Activated naive CD8-positive, alpha-beta T cell treated with anti-CD3 and anti-CD28 coated beads for 36 hours (primary cell): ENCODE measurements at regions not wholly inside any gene's neighbourhood (a gene's known extent, or its start where the extent isn't known, plus 50 kb on each side); places are given as distances from the start of the nearest gene placed in this dataset.

Experiments used
- DNase-seq: peaks from one replicate; pipeline ENCODE4 v3.0.0; 2021
- H3K27ac Mint-ChIP-seq: one replicate; pipeline ENCODE4 v1.8.0; 2022; ENCODE audit warnings: mild to moderate bottlenecking, moderate library complexity, mixed read lengths
- H3K27me3 Mint-ChIP-seq: one replicate; pipeline ENCODE4 v1.8.0; 2022; ENCODE audit warnings: mild to moderate bottlenecking, mixed read lengths
- H3K36me3 Mint-ChIP-seq: one replicate; pipeline ENCODE4 v1.8.0; 2021; ENCODE audit warnings: mild to moderate bottlenecking, mixed read lengths
- H3K4me1 Mint-ChIP-seq: one replicate; pipeline ENCODE4 v1.8.0; 2021; ENCODE audit warnings: mixed read lengths
- H3K4me3 Mint-ChIP-seq: one replicate; pipeline ENCODE4 v1.8.0; 2022; ENCODE audit warnings: mild to moderate bottlenecking, moderate library complexity, mixed read lengths
- H3K9me3 Mint-ChIP-seq: one replicate; pipeline ENCODE4 v1.8.0; 2022; ENCODE audit warnings: mixed read lengths

DNA sequence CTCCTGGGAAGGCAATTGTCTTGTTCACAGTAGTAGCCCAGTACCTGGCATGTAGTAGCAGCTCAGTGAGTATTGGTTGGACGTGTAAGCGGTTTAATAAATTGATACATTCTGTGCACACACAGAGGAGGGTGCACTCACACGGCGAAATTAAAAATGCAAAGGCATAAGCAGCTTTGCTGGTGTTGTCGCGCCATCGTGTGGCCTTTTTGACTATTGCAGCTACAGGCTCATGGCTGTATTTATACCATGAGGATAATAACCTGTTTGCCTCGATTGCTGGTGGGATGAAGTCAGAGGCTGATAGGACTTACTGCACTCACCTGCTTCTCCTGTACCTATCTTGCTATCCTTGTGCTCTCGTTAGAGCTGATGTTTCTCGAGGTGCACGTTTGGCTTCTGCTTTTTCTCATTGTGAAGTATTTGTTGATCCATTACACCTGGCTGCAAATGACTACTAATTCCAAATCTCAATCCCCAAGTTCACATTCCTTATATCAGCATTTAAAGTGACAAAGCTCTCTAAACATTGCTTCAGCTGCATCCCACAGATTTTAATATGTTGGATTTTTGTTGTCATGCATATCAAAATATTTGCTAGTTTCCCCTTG is 61.5 kb downstream of the TBXT start:
- peaks cover 7% of the 10 kb centered on the region for H3K9me3 Mint-ChIP-seq
- H3K36me3 Mint-ChIP-seq: no peaks in the 10 kb centered on the region
- H3K27me3 Mint-ChIP-seq: peaks cover 29% of the 10 kb centered on the region
- peak; percentile 60 for DNase-seq
- no peak overlapping the region for H3K27ac Mint-ChIP-seq
- peaks cover 2% of the 10 kb centered on the region for H3K4me1 Mint-ChIP-seq
- H3K4me3 Mint-ChIP-seq: no peak overlapping the region

DNA sequence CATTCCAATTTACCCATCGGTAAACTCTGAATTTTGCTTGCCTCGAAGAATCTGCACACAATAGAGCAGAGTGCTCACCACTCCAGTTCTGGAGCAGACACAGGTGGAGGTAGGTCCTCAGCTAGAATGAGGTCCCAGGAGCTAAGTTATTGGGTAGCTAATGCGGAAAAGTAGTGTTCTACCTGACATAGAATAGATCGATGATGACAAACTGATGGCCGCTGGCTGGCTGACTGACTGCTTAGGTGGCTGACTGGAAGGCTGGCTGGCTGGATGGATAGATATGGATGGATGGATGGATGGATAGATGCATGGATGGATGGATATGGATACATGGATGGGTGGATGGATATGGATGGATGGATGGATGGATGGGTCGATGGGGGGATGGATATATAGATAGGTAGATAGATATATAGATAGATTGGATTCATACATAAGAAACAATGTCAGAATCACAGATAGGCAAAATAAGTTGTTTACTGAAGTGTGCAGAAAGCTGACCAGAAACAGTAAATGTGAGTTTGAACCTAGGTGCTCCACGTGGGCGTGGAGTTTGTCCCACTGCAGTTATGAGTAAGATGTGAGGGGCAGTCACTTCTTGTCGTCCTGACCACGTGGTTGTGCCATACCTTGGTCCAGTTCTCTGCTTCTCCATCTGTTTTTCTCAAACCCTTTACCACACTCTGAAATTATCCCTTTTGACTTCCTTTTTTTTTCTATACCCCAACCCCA is 62.1 kb downstream of the TBXT start:
- no peak for DNase-seq
- peaks cover 7% of the 10 kb centered on the region for H3K9me3 Mint-ChIP-seq
- peaks cover 2% of the 10 kb centered on the region for H3K4me1 Mint-ChIP-seq
- H3K36me3 Mint-ChIP-seq: no peaks in the 10 kb centered on the region
- H3K4me3 Mint-ChIP-seq: no peak overlapping the region
- no peak overlapping the region for H3K27ac Mint-ChIP-seq
- peaks cover 26% of the 10 kb centered on the region for H3K27me3 Mint-ChIP-seq

DNA sequence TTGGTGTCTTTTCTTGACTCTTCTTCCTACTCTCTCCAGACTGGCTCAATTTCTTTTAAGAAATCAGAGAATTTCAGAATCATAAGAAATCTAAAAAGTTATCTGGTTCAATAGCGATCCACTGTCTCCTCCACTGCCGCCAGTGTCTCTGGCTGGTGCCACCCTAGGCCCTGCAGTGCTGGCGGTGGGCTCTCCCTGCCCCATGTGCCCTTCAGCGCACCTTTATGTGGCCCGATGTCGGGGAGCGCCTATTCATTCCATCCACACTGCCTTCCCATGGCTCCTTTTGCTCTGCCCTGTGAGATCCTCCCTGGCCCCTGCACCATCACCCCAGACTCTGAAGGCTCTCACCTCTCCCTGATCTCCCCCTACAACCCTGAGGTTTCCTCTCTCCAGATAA is 62.8 kb downstream of the TBXT start:
- no peak overlapping the region for H3K27ac Mint-ChIP-seq
- H3K4me1 Mint-ChIP-seq: peaks cover 2% of the 10 kb centered on the region
- peaks cover 20% of the 10 kb centered on the region for H3K27me3 Mint-ChIP-seq
- peaks cover 7% of the 10 kb centered on the region for H3K9me3 Mint-ChIP-seq
- no peak overlapping the region for H3K4me3 Mint-ChIP-seq
- no peak for DNase-seq
- H3K36me3 Mint-ChIP-seq: no peaks in the 10 kb centered on the region

DNA sequence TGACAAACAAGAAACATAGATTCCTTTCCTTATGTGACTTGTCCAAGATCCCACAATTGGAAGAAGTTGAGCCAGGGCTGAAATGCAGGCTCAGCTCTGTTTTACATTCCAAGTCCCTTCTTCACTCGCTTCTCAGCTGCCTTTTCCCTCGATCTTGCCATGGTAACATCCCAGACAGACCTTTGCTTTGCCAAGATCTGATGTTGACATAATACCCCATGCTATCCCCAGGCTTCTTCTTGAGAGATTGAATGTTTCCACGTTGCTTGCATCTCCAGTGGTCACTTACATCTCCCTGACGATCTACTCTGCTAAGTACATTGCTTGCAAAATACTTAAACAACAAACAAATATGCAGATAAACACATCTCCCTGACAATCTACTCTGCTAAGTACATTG is 63.5 kb downstream of the TBXT start:
- H3K9me3 Mint-ChIP-seq: peaks cover 7% of the 10 kb centered on the region
- H3K36me3 Mint-ChIP-seq: no peaks in the 10 kb centered on the region
- H3K27me3 Mint-ChIP-seq: peaks cover 15% of the 10 kb centered on the region

DNA sequence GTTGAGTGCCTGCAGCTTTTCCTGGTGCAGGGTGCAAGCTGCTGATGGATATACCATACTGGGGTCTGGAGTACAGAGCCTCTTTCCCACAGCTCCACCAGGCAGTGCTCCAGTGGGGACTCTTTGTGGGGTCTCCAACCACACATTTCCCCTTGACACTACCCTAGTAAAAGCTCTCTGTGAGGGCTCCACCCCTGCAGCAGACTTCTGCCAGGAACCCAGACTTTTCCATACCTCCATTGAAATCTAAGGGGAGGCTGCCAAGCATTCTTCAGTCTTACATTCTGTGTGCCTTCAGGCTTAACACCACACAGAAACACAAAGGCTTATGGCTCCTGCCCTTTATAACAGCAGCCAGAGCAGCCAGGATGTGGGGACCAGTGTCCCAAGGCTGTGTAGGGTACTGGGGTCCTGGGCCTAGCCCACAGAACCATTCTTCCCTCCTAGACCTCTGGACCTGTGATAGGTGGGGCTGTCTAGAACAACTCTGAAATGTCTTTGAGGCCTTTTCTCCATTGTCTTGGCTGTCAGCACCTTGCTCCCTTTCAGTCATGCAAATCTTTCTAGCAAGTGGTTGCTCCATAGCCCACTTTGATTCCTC is 65.7 kb downstream of the TBXT start:
- H3K4me1 Mint-ChIP-seq: peaks cover 2% of the 10 kb centered on the region
- H3K9me3 Mint-ChIP-seq: peaks cover 7% of the 10 kb centered on the region
- no peaks in the 10 kb centered on the region for H3K36me3 Mint-ChIP-seq
- peaks cover 21% of the 10 kb centered on the region for H3K27me3 Mint-ChIP-seq
- no peak overlapping the region for H3K27ac Mint-ChIP-seq
- H3K4me3 Mint-ChIP-seq: no peak overlapping the region
- DNase-seq: no peak

More for the DNA sequence above, 63.5 kb downstream of the TBXT start:
- DNase-seq: no peak
- peaks cover 2% of the 10 kb centered on the region for H3K4me1 Mint-ChIP-seq
- no peak overlapping the region for H3K4me3 Mint-ChIP-seq
- no peak overlapping the region for H3K27ac Mint-ChIP-seq

DNA sequence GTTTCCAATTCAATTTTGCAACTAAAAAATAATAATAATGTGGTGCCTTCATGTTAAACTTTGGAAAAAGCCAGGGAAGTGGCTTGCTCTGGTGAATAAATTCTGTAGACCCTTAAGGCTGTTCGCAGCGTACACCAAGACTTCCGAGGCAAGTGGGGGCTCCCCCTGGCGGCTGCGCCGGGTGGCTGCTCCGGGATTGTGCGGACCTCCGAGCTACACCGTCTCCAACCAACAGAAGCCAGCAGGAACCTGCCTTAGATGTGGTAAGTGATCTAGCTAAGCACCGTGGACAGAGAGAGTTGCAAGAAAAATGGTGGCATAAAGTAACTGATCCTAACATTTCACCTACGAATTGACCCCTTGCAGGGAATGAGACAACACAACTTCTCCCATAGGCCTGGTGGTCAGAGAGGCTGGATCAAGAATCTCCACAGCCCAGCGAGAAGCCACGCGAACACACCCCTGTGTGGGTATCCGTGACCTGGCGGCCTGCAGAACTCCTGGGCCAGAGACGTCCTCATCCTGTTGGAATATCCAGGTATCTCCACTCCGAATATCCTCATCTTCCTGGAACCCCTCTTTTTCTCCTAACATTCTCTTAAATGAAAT is 69.6 kb downstream of the TBXT start:
- no peak overlapping the region for H3K4me3 Mint-ChIP-seq
- H3K27ac Mint-ChIP-seq: no peak overlapping the region
- peaks cover 7% of the 10 kb centered on the region for H3K9me3 Mint-ChIP-seq
- H3K4me1 Mint-ChIP-seq: no peaks in the 10 kb centered on the region
- H3K27me3 Mint-ChIP-seq: peaks cover 32% of the 10 kb centered on the region
- peak; percentile 62 for DNase-seq
- no peaks in the 10 kb centered on the region for H3K36me3 Mint-ChIP-seq

DNA sequence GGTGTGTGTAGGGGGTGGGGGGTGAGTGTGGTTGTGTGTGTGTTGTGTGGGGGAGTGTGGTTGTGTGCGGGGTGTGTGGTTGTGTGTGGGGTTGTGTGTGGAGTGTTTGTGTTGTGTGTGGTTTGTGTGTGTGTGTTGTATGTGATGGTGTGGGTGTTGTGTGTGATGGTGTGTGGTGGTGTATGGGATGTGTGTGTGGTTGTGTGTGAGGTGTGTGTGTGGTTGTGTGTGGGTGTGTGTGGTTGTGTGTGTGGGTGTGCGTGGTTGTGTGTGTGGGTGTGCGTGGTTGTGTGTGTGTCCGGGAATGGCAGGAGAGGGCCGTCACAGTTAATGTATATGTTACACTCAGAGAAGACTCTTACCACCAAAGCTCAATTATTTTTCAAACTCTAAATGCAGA is 79.8 kb downstream of the TBXT start:
- Mint-ChIP-seq H3K27ac (no peak overlapping the region), H3K4me3 (no peak overlapping the region), H3K4me1 (no peaks in the 10 kb centered on the region), H3K27me3 (peaks cover 15% of the 10 kb centered on the region), H3K36me3 (no peaks in the 10 kb centered on the region), H3K9me3 (no peaks in the 10 kb centered on the region)
- DNase-seq: no peak

DNA sequence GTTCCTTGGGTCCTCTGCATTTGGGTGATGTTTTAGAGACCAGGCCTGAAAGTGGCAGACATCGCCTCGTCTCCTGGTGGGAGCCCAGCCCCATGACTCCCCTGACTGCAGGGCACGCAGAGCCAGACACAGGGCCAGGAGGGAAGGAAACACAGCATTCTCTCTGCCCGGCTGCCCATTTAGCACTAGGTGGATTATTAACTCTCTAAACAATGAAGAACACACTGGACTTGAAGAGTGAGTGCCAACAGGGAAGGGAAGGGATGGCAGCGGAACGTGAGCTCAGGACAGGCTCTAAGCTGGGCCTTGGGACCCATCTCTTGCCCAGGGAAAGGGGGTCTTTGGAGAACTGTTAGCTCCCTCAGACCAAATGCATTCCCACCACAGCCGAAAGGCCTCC is 80.4 kb downstream of the TBXT start:
- no peaks in the 10 kb centered on the region for H3K9me3 Mint-ChIP-seq
- no peak overlapping the region for H3K4me3 Mint-ChIP-seq
- H3K36me3 Mint-ChIP-seq: no peaks in the 10 kb centered on the region
- peaks cover 15% of the 10 kb centered on the region for H3K27me3 Mint-ChIP-seq
- no peak overlapping the region for H3K27ac Mint-ChIP-seq
- no peak for DNase-seq
- no peaks in the 10 kb centered on the region for H3K4me1 Mint-ChIP-seq

DNA sequence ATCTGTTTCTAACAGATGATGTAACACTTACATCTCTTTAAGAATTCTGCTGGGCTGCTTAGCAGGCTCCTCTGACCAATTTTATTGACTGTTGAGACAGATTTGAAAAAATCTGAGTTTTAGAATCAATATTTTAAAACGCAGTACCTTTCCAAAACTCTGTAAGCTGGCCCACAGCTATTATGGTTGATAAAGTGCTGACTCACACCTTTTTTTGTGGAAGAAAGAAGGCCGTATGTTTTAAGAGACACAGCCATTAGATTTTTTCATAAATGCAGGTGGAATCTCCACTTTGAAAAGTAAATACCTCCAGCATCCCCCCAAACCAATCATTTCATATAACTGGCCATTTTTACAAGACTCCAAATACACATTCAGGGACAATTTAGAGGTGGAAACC is 82.2 kb downstream of the TBXT start:
- Mint-ChIP-seq H3K27me3 (peaks cover 10% of the 10 kb centered on the region), H3K4me1 (no peaks in the 10 kb centered on the region), H3K4me3 (no peak overlapping the region), H3K27ac (no peak overlapping the region), H3K9me3 (no peaks in the 10 kb centered on the region), H3K36me3 (no peaks in the 10 kb centered on the region)
- no peak for DNase-seq

DNA sequence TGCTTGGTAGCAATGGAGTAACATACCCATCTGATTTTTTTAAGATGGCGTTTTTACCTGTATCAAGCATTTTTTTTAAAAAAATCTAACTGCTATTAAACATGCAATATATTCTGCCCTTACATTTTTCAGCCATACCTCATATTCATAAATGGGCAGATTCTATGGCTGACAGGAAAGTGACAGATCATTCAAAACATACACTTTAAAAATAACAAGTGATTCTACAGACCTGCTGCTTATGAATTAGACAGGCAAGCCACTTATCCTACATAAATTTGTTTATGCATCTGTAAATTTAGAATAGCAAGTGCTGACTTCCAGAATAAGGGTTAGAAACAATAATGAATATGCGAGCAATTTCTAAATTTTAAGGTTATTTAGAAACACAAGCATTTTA is 82.7 kb downstream of the TBXT start:
- Mint-ChIP-seq H3K27me3 (peaks cover 10% of the 10 kb centered on the region), H3K4me3 (no peak overlapping the region), H3K9me3 (no peaks in the 10 kb centered on the region), H3K27ac (no peak overlapping the region), H3K4me1 (no peaks in the 10 kb centered on the region), H3K36me3 (no peaks in the 10 kb centered on the region)
- DNase-seq: no peak

DNA sequence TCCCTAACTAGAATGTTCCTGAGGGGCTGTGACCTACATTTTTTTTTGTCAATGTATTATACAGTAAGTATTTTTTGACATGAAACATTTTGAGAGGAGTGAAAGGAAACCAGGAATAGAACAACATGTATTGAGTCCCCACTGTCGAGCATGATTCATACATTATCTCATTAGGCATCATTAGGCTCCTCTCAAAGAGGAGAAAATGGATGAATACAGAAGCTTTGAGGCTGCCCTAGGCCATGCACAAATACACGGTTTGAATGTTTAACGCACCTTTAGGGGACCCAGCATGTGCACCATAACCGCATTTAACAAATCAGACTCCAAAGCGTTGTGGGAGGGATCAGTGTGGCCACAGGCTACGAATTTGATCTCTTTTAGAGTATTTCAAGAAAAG is 87.8 kb downstream of the TBXT start:
- H3K4me3 Mint-ChIP-seq: no peak overlapping the region
- no peaks in the 10 kb centered on the region for H3K4me1 Mint-ChIP-seq
- H3K36me3 Mint-ChIP-seq: no peaks in the 10 kb centered on the region
- H3K9me3 Mint-ChIP-seq: no peaks in the 10 kb centered on the region
- H3K27ac Mint-ChIP-seq: no peak overlapping the region
- no peak for DNase-seq
- peaks cover 7% of the 10 kb centered on the region for H3K27me3 Mint-ChIP-seq

DNA sequence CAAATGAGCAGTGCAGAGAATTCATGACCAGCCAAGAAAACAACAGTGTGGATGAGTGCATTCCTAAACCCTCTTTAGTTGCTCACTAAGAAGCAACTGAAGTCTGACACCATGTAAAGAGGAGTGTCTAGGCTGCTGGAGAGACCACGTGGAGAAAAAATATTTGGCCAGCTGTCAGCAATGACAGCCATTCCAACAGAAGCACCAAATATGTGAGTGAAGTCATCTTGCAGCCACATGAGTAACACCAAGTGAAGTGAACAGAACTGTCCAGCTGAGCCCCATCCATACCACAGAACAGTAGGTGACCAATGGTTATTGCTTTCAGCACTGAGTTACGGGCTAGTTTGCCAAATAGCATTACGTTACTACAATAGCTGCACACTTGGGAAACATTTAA is 89.4 kb downstream of the TBXT start:
- no peaks in the 10 kb centered on the region for H3K36me3 Mint-ChIP-seq
- no peak overlapping the region for H3K4me3 Mint-ChIP-seq
- H3K27me3 Mint-ChIP-seq: peaks cover 7% of the 10 kb centered on the region
- H3K27ac Mint-ChIP-seq: no peak overlapping the region
- H3K9me3 Mint-ChIP-seq: no peaks in the 10 kb centered on the region
- no peaks in the 10 kb centered on the region for H3K4me1 Mint-ChIP-seq
- no peak for DNase-seq

DNA sequence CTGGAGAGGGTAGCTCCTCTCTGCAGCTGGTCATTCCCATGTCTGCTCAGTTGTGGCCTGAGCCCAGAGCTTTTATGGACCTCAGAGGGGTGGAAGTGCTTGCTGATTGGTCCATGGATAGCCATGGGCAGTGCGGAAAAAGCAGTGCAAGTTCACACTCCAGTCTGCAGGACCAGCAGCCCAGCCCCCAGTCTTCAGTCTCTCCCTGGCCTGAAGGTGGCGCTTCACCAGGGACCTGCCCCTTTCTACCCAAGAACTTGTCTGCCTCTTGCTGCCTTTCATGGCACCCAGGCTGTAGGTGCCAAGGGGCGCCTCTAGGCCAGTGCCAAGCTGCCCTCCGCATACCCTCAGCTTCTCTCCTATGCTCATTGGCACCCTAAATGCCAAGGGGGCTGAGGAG is 91.0 kb downstream of the TBXT start:
- Mint-ChIP-seq H3K9me3 (no peaks in the 10 kb centered on the region), H3K4me1 (no peaks in the 10 kb centered on the region), H3K4me3 (no peak overlapping the region), H3K36me3 (no peaks in the 10 kb centered on the region), H3K27me3 (peaks cover 7% of the 10 kb centered on the region), H3K27ac (no peak overlapping the region)
- DNase-seq: no peak

DNA sequence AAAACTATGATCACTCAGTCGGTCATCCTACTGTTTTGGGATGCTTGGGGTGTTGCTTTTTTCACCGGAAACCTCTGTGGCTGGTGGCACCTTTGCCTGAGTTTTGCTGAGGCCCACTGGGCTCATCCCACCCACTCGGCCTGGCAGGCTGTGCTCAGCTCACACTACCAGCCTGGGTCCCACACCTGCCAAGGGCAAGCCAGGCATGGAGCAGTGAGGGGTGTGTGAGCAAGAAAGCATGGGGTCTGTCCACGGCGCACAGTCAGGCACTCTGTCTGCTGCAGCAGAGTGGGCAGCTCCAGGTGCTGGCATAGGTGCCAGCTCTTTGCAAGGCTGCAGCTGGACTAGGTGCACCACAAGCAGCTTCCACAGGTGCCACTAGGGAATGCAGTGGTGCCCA is 91.7 kb downstream of the TBXT start:
- no peak for DNase-seq
- Mint-ChIP-seq H3K27ac (no peak overlapping the region), H3K36me3 (no peaks in the 10 kb centered on the region), H3K4me3 (no peak overlapping the region), H3K9me3 (no peaks in the 10 kb centered on the region), H3K27me3 (peaks cover 7% of the 10 kb centered on the region), H3K4me1 (no peaks in the 10 kb centered on the region)

DNA sequence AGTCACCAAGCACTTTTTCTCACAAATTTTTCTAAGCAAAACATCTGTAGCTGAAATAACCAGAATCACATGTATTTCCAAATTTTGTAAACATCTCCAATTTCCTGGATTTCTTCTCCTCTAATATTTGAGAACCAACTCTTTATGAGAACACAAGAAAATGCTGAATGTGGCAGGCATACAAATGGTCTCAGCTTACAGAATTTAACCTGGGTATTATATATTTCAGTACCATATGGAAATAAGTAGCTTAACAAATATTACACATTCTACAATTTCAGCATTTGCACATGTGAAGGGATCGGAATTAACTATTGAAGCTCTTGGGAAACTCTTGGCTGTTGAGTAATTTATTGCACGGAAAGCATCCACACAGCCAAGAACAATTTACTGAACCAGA is 92.5 kb downstream of the TBXT start:
- Mint-ChIP-seq H3K27me3 (peaks cover 7% of the 10 kb centered on the region), H3K4me1 (no peaks in the 10 kb centered on the region), H3K4me3 (no peak overlapping the region), H3K9me3 (peaks cover 1% of the 10 kb centered on the region), H3K27ac (no peak overlapping the region), H3K36me3 (no peaks in the 10 kb centered on the region)
- DNase-seq: no peak
